ENCODE measurements at regions not wholly inside any gene's neighbourhood (a gene's known extent, or its start where the extent isn't known, plus 50 kb on each side); places are given as distances from the start of the nearest gene placed in this dataset.

DNA sequence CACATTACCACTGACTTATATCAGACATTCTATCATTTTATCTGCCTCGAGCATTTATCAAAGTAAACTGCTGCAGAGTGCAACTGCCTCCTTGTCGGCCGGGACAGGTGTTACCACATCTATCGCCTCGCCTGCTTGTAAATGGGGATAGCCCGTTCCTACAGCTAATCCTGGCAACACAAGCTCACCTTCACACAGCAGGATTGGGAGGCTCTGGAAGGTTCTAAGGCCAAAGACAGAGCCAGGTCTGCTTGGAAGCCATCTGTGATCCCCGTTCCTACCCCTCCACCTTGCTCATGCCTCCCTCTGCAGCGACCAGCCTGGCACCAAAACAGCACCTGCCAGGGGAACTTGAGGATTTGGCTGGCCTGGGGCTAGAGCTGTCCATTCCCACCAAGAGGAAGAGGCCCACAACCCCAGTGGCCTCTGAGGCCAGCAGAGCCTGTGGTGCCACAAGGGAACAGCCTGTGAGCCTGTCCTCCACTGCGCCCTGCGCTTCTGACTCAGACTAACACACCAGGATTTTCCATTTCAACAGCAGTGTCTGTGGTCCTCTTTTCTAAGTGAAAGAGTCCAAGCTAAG, 114.8 kb upstream of the DIO3 start:
- H3K9me3 Mint-ChIP-seq: no peaks in the 10 kb centered on the region
- intact Hi-C loops (cut with micrococcal nuclease): no loop called here
- peaks cover 24% of the 10 kb centered on the region for H3K4me1 Mint-ChIP-seq (ENCODE audit: low read depth)
- POLR2A ChIA-PET: no interaction called here
- CTCF ChIA-PET: interaction anchor here (1.0 kb wide), 1 partner anchor 65 kb away, joined by 3 read pairs; no protein-coding TSS in a partner anchor
- TF ChIP-seq, protein P1, sequence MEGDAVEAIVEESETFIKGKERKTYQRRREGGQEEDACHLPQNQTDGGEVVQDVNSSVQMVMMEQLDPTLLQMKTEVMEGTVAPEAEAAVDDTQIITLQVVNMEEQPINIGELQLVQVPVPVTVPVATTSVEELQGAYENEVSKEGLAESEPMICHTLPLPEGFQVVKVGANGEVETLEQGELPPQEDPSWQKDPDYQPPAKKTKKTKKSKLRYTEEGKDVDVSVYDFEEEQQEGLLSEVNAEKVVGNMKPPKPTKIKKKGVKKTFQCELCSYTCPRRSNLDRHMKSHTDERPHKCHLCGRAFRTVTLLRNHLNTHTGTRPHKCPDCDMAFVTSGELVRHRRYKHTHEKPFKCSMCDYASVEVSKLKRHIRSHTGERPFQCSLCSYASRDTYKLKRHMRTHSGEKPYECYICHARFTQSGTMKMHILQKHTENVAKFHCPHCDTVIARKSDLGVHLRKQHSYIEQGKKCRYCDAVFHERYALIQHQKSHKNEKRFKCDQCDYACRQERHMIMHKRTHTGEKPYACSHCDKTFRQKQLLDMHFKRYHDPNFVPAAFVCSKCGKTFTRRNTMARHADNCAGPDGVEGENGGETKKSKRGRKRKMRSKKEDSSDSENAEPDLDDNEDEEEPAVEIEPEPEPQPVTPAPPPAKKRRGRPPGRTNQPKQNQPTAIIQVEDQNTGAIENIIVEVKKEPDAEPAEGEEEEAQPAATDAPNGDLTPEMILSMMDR (IDR thresholded peaks at IDR 0.05): no peak
- peaks cover 77% of the 10 kb centered on the region for H3K27me3 Mint-ChIP-seq
- H3K36me3 Mint-ChIP-seq (ENCODE audit: low read depth): no peaks in the 10 kb centered on the region
- no peak overlapping the region for H3K27ac Mint-ChIP-seq
- DNase-seq (no peak), ATAC-seq (no peak)
- H3K4me3 Mint-ChIP-seq: no peak overlapping the region

DNA sequence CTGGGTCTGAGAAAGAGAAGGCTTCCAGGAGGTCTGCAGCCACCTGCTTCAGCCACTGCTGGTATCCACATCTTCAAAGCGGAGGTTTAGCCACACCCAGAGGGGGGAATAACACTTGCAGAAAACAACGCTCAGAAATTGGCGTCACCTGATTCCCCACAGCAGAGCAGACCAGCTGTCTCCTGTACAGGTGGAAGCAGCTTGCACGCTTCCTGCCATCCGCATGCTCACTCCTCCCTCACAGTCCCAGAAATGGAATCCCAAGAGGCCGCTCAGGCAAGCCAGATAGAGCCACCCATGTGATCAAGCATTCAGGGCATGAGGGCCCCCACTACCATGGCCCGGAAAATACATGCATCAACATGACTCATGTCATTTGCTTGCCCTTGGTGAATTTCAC, 112.2 kb upstream of the DIO3 start:
- ATAC-seq: no peak

DNA sequence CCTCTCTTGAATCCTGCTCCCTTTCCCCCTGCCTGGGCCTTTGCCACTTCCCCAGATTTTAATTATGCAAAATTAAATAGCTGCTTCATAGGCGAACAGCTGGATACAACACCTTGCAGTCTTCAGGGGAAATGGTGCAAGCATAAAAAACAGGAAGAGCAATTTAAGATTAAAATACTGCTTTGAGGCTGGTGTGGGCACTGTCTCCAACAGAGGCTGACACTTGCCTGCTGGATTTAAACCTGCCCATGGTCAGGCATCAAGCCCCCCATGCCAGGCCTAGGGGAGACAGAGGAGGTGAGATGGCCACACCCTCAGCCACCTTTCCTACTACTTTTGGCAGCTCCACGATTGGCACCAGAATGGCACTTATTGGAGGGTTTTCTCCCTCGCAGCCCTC, 110.1 kb upstream of the DIO3 start:
- TF ChIP-seq, protein P1 (IDR thresholded peaks at IDR 0.05): no peak
- DNase-seq (no peak), ATAC-seq (no peak)
- Mint-ChIP-seq H3K9me3 (no peaks in the 10 kb centered on the region), H3K4me1 (ENCODE audit: low read depth) (no peaks in the 10 kb centered on the region), H3K36me3 (ENCODE audit: low read depth) (no peaks in the 10 kb centered on the region), H3K27ac (no peak overlapping the region), H3K4me3 (no peak overlapping the region), H3K27me3 (peaks cover 73% of the 10 kb centered on the region)
- CTCF ChIA-PET: no interaction called here
- POLR2A ChIA-PET: no interaction called here
- intact Hi-C loops (cut with micrococcal nuclease): no loop called here

More for the DNA sequence above, 112.2 kb upstream of the DIO3 start:
- H3K27me3 Mint-ChIP-seq: peaks cover 73% of the 10 kb centered on the region
- H3K4me3 Mint-ChIP-seq: no peak overlapping the region
- POLR2A ChIA-PET: no interaction called here
- H3K27ac Mint-ChIP-seq: no peak overlapping the region
- no peak for DNase-seq
- peaks cover 3% of the 10 kb centered on the region for H3K4me1 Mint-ChIP-seq (ENCODE audit: low read depth)
- intact Hi-C loops (cut with micrococcal nuclease): no loop called here
- H3K9me3 Mint-ChIP-seq: no peaks in the 10 kb centered on the region
- TF ChIP-seq, protein P1 (IDR thresholded peaks at IDR 0.05): no peak
- no peaks in the 10 kb centered on the region for H3K36me3 Mint-ChIP-seq (ENCODE audit: low read depth)
- CTCF ChIA-PET: no interaction called here

DNA sequence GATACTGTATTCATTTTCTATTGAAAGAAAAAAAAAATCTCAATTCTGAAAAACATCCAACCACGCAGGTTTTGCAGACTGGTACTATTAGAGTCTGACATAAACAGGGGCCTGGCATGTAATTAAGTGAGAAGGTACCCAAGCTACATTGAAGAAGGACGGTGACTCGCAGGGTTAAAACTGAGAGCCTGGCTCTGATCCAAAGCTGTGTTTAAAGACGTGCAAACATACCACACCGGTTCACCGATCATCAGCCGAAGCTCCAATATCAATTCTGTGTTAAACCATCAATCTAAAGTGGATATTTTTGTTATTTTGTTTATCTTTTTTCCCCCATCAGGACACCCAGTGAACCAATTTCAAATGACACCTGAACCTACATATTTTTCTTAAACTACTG, 108.1 kb upstream of the DIO3 start:
- peaks cover 4% of the 10 kb centered on the region for H3K4me1 Mint-ChIP-seq (ENCODE audit: low read depth)
- ATAC-seq: no peak
- intact Hi-C loops (cut with micrococcal nuclease): no loop called here
- ChIA-PET CTCF (interaction anchor here (1.7 kb wide), 1 partner anchor 11 kb away, joined by 3 read pairs; no protein-coding TSS in a partner anchor), POLR2A (no interaction called here)
- no peak overlapping the region for H3K4me3 Mint-ChIP-seq
- H3K9me3 Mint-ChIP-seq: no peaks in the 10 kb centered on the region
- no peak for DNase-seq
- TF ChIP-seq, protein P1 (IDR thresholded peaks at IDR 0.05): no peak
- H3K27ac Mint-ChIP-seq: no peak overlapping the region
- H3K36me3 Mint-ChIP-seq (ENCODE audit: low read depth): no peaks in the 10 kb centered on the region
- H3K27me3 Mint-ChIP-seq: peaks cover 67% of the 10 kb centered on the region

DNA sequence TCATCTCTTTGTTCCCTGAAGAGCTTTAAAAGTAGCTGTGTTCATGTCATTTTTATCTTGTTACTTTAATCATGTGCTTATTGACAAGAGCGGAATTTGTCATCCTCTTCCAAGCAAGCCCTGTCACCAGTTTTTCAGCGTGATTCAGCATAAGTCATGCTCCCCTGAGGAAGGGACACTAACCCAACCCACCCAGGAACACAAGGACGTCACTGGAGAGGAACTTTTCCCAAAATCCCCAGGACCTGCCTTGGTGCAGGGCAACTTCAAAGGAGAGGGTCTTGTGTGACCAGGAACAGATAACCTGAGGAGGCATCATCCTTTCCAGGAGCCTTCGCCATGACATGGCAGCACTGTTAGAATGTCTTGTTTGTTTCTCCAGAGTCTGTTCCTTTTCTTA, 107.1 kb upstream of the DIO3 start:
- intact Hi-C loops (cut with micrococcal nuclease): no loop called here
- ATAC-seq (no peak), DNase-seq (no peak)
- CTCF ChIA-PET: no interaction called here
- POLR2A ChIA-PET: no interaction called here
- no peak overlapping the region for H3K4me3 Mint-ChIP-seq
- H3K4me1 Mint-ChIP-seq (ENCODE audit: low read depth): peaks cover 4% of the 10 kb centered on the region
- H3K27me3 Mint-ChIP-seq: peaks cover 63% of the 10 kb centered on the region
- no peaks in the 10 kb centered on the region for H3K9me3 Mint-ChIP-seq
- H3K36me3 Mint-ChIP-seq (ENCODE audit: low read depth): no peaks in the 10 kb centered on the region
- no peak overlapping the region for H3K27ac Mint-ChIP-seq
- TF ChIP-seq, protein P1 (IDR thresholded peaks at IDR 0.05): no peak
